ENCODE measurements at regions not wholly inside any gene's neighbourhood (a gene's known extent, or its start where the extent isn't known, plus 50 kb on each side); places are given as distances from the start of the nearest gene placed in this dataset.

GRCh38 chr3:110528305-110529121 is 543.1 kb upstream of the NECTIN3 start:
- TF ChIP-seq, protein P1, sequence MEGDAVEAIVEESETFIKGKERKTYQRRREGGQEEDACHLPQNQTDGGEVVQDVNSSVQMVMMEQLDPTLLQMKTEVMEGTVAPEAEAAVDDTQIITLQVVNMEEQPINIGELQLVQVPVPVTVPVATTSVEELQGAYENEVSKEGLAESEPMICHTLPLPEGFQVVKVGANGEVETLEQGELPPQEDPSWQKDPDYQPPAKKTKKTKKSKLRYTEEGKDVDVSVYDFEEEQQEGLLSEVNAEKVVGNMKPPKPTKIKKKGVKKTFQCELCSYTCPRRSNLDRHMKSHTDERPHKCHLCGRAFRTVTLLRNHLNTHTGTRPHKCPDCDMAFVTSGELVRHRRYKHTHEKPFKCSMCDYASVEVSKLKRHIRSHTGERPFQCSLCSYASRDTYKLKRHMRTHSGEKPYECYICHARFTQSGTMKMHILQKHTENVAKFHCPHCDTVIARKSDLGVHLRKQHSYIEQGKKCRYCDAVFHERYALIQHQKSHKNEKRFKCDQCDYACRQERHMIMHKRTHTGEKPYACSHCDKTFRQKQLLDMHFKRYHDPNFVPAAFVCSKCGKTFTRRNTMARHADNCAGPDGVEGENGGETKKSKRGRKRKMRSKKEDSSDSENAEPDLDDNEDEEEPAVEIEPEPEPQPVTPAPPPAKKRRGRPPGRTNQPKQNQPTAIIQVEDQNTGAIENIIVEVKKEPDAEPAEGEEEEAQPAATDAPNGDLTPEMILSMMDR (conservative IDR thresholded peaks at IDR 0.05 in 1 of 2, IDR thresholded peaks at IDR 0.05 in 1 of 2; ENCODE audit: extremely low read depth in 1 of 2, insufficient read depth in 1 of 2, low read depth in 1 of 2, low read length in 2 of 2) = no peak
- TF ChIP-seq EZH2 (IDR thresholded peaks at IDR 0.05; ENCODE audit: borderline replicate concordance, low read length) = no peak

Data from mammary epithelial cell (primary cell).